ENCODE measurements at regions not wholly inside any gene's neighbourhood (a gene's known extent, or its start where the extent isn't known, plus 50 kb on each side); places are given as distances from the start of the nearest gene placed in this dataset.

DNA sequence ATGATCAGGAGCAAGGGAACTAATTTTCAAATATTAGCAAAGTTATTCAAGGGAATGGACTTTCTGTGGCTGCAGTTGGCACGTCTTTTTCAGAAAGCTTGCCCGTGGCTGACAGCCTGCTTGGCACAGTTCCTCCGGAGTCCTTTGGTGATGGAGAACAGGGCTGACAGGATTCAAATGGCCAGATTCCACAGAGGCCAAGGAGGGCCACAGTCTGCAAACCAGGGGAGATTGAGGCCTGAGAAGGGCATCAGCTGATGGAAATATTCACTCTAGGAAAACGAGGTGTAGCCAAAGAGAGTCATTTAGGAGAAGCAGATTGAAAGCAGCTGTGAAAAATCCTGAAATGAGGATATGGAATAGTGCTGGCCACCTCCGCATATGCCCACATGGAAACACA lies 178.3 kb downstream of the EMP1 start:
- no peak for DNase-seq

DNA sequence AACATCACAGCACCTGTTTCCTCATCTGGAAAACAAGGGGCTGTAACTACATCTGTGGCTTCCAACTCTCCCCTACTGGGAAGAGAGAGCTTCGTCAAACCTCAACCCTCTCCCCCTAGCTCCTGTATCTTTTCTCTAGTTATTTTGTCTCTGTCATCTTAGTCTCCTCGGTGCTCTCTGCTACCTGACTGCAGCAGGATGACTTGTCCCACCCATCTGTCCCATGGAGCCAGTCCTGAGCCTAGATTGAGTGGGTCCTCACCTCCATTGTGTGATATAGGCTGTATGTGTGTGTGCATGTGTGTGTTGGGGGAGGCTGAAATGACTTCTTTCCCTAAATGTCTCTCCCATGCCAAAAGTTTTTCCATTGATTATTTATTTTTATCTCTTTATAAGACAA lies 177.3 kb downstream of the EMP1 start:
- DNase-seq: no peak

DNA sequence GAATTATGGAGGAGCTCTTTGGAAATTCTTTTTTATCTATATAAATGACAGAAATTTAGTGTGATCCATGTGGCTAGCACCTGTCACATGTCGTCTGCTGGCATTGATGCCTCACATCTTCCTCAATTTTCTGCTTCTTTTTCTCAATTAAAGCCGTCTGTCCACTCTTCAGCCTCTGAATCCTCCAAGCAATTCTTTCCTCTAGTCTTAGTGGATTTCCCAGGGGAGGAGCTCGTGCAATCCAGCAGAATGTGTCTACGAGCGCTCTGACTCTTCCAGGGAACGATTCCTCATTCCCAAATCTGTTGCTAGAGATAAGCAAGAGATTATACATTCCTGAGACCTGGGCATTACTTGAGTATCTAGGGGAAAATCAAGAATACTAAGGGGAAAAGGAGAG lies 176.6 kb downstream of the EMP1 start:
- DNase-seq: no peak

DNA sequence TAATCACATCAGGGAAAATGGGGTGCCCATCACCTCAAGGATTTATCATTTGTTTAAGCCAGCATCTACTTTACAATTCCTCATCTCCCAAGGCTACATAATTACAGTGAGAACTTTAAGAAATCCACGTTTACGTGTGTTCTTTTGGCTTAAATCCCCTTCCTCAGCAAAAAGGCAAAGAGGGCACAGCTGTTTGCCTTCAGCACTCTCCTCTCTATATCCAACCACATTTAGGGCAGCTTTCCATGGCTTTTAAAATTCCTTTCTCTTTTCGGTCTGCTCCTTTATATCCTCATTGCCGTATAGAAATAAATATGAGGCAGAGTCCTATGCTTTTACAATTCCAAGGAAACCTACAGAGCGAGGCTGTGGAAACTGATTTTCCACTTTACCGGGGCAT lies 175.9 kb downstream of the EMP1 start:
- DNase-seq: no peak

DNA sequence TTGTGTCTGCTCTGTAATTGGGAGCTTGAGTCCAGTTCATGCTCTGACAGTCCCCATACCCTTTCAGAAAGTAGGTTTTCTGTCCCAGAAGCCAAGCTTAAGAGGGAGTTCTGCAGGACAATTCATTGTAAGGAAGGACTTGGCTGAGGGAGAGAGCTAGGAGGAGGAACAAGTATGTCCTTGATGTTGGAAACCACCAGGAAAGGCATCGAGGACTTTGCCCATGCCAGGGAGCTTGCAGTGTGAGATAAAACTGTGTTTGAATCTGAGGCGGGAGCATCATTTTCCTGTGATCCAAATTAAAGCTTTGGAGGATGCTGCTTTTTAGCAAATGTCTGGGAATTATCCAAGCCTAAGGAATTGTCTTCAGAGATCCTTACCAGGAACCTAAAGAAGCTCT lies 175.3 kb downstream of the EMP1 start:
- no peak for DNase-seq

DNA sequence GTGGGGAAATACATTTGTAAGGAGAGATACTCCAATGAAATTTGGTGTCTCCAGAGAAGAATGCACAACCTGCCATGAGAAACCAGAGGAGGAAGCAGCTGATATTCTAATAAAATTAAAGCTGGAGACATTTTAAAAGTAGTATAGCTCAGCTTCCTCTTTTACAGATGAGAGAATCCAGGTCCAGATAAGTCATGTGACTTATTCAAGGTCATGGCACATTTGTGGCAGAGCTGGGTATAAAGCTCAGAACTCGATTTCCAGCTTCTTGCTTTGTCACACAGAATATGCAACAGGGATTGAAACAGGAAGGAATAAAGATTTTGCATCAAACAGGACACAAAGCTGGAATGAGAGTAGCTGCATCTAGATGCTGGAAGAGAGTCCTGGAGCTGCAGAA lies 174.8 kb downstream of the EMP1 start:
- DNase-seq: no peak

DNA sequence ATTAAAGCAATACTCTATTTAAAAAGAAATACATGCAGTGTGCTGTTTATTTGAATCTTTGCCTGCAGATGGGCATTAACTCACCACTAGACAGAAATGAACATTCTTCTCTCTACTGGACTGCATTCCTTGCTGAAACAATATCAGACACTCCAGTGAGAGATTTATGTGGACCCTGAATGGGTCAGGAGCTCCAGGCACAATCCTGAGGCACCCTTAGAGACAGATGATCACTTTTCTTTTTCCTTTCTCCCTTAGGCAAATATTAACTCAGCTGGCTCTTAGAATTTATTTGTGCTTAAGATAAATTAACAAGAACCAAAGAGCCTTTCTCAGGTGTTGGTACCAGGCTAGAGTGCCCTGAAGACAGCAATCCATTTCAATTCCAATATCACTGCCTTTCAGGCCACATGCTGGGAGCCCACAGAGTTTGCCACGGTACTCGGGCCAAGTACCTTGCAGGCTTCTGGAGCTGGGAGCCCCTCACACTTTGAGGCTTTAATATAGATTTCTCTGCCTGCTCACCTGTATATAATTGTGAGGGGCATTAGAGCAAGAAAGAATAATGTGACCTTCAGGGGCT lies 173.0 kb downstream of the EMP1 start:
- DNase-seq: no peak

DNA sequence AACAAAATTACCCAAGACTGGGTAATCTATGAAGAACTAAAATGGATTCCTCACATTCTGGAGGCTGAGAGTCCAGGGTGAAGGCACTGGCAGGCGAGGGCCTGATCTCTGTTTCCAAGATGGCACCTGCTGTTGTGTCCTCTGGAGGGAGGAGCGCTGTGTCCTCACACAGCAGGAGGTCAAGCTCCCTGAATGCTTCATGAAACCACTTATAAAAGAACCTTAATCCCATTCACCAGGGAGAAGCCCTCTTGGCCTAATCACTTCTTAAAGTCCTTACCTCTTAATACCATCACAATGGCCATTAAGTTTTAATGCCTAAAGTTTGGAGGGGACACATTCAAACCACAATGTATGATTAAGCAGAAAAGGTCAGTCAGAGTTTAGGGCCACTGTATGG lies 172.4 kb downstream of the EMP1 start:
- DNase-seq: no peak

DNA sequence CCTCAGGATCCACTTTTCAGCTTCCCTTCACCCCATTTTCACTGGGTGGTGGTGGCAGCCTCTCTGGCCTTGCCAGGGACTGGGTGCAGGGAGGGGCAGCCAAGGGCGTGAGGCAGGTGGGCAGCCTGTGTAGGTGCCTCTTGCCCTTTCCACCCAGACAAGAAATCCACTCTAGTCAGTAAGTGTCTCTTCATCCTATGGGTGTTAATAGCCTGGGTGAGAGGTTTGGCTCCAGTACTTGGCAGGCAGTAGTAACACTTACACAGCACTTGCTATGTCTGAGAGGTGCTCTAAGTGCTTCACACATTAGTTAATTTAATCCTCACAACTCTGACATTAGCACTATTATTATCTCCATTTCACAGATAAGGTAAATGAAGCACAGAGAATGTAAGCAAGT lies 171.9 kb downstream of the EMP1 start:
- no peak for DNase-seq

DNA sequence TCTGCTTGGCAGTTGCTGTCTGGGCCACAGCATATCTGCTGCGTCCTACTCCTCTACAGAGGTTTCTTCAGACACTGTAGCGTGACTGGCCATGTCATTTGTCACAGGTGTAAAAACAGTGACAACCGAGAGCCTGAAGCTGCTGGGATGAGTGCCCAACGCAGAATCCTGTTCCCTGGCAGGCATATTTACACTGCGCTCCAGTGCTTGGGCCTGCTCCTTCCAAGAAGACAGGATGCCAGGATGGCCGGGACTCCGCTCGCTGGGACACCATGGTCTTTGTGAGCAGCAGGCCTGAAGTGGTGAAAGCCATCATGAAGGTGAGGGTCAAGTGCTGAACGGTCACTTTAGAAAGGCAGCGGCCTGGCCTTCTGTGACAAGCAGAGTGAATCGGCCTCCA lies 171.4 kb downstream of the EMP1 start:
- no peak for DNase-seq

DNA sequence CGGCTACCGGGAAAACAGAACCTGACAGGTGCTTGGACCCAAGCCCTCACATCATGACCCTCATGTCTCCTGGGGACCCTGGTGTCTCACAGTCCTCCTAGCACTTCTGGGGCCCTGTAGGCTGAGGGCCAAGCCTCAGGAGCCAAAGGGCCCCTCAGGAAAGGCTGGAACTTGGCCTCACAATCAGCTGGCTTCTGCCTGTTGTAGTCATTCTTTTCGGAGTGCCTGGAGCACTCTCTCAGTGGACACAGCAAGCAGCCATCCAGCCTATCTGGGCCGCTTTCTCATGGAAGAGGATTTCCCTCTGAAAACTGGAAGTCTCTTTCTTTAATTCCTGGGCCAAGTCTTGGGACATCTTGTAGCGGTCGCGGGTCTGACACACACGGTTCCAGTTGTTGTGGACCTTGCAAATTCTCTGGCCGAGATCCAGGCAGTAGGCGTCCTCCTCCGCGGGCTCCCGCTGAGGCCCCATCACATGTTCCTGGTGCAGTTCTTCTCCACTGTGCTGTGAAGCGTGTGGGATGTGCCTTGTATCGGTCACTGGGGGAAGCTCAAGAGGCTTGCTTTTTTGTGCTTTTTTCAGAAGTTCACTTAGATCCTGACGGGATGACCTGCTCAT lies 169.3 kb downstream of the EMP1 start:
- no peak for DNase-seq

DNA sequence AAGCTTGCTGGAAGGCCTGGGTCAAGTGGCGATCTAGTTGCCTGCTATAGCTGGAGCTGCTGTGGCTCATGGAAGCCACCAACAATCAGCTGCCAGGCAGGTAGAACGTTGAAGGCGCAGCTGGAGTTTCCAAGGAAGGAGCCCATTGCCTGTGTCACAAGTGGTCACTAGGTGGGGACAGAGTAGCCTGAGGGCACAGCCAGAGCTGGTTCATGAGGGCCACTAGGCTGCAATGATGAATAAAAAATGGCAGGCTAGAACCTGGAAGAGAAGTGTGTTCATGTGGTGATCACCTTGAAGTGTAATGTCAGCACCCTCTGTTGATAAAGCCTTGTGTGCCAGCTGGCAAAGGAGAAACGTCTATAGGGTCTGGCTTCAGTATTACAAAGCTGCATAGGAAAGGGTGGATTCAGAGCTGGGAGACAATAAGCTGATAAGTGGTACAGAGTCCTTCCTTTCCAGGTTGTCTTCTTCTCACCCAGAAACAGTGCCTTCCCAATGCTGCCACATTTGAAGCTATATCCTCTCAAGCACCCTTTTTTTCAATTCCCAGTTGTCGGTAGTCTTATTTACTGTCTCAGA lies 165.8 kb downstream of the EMP1 start:
- DNase-seq: no peak

DNA sequence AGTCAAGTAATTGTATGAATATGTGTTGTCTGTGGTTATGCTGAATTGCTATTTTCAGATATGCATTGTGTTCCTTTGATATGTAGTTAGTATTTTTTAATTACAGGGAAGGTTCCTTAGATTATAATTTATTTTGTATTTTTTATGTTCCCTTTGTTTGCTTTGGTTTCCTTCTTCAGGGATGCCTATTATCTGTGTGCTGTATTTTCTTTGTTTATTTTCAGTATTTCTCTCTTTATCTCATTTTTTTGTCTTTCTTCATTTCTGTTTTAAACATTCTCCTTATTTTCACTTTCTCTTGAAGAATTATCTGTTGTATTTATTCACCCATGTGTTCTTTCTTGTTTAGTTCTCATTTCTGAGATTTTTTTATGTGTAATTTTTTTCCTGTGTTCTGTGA lies 163.1 kb downstream of the EMP1 start:
- no peak for DNase-seq

DNA sequence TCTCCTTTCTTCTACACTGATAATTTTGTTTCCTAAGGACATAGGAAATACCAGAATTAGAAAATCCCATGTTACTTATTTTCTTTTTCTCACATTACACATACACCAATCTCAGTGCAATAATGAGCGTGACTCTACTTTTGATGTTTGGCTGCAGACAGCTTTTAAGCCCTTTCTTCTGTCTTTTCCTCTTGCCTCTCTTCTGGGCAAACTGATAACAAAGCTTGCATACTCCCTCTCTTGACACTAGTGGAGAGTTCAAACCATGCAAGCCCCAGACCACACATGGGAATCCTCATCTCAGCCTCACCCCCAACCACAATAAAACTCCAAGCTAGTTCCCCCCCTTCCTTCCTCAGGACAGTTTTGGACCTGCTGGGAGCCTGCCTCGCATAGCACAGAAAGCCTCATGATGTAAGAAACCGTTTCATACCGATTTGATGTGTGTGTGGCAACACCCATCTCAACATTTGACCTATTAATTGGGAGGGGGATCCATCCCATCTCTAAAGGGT lies 161.9 kb downstream of the EMP1 start:
- DNase-seq: no peak

DNA sequence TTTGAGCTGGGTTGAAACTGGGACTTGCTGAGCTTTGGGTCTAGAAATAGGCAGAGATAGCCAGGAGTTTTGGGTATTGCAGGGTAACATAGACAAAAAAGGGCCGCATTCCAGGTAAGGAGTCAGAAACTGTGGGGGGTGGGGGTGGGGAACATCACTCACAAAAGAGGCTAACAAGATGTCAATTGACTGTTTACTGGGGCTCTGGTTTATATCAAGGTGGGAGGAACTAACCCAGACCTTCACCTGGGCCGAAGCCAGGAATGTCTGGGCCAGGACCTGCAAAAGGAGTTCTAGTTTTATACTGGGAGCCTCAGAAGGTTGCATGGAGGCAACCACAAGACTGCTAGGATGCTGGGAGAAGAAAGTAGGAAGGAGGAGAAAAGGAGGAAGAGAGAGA lies 154.4 kb downstream of the EMP1 start:
- DNase-seq: no peak

DNA sequence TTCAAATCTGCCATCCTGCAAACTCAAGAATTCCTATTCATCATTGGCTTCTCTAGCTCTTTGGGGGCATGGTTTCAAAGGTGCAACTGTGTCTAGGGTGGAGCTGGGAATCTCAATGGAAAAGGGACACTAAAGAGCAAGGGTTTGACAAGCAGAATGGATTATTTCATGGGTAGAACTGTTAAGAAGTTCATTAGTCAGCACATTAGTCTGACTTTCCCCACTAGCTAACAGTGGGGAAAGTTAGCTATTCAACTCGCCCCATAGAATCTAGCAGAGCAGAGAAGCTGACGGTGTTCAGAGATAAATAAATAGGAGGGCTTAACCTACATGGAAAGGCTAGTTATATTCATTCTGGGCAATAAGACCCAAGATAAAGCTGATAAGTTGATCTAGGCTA lies 153.9 kb downstream of the EMP1 start:
- no peak for DNase-seq

DNA sequence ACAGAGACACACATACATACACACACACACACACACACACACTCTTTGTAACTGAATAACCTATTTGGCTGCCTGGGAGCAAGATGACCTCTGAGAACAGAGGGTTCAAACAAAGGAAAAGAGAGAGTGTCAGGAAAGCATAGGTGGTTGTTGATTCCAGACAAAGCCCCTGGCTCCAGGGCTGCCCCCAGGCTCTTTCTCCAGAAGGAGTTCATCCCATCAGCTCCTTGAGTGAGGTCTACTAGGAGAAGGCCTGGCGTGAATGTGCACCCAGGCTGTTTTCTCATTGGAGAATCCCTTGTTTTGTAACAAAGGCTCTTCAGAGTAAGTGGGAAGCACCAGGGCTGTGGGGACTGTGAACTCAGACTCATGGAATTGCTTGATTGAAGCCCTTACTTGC lies 151.9 kb downstream of the EMP1 start:
- no peak for DNase-seq

DNA sequence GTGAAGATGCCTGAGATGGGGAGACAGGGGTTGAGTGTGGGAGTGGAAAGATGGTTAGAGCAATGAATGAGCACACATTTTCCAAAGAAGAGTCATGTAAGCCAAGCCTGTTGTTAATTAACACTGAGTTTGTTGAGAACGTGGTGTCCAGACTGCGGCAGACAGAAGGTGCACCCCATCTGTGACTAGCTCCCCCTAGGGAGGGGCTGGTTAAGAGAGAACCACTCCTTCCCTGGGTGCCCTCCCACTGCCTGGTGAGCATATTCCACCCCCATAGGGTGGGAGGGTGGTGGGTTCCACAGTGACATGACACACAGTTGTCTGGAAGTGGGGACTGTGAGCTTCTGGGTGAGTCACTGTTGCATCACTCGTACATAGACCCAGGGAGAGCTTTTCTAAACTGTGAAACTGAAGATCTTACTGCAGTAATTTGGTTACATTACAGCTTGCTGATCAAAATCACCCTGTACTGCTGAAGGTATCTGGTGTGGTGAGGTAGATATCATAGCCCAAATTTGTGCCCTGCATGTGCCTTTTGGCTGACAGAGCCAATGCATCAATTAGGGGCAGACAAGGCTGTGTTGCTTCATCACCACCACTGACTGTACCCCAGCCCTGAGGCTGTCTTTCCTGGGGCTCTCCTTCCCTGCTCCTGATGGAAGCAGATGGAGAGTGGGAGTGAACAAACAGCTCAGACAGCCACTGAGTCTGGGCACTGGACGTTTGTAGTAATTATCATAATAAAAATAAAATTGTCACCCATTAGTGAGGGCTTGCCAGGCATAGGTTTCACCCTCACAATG lies 150.9 kb downstream of the EMP1 start:
- no peak for DNase-seq

DNA sequence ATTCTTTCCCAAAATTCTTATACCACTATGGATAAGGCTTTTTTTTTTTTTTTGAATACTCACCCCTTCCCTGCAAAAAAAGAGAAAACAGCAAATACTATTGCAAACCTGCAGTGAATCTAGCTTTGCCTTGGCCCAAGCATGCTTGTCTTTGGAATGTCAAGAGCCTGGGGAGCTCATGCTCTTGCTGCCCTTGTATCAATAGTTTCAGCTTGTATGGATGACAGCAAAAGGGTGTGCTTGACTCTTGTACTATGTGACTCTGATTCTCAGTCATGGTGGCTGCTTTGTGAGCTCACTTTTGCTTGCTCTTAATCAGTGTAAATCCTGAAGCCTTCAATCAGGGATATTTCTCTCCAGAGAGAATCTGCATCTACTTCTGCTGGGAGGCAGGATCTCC lies 149.2 kb downstream of the EMP1 start:
- DNase-seq: no peak

DNA sequence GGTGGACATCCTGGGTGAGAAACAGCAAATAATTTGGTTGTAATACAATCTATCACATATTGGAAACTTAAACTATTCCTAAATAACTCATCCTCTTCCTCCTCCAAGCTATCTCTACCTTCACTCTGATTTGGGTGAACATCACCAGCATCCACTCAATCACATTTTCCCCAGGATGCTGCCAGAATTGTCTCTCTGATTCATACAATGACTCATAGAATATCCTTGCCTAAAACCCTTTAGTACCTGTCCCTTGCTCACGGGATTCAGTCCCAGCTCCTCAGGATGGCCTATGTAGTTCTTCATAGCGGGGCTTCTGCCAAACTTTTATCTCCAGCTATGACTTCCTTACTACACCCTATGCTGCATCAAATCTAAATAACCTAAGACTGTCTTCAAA lies 146.8 kb downstream of the EMP1 start:
- no peak for DNase-seq

DNA sequence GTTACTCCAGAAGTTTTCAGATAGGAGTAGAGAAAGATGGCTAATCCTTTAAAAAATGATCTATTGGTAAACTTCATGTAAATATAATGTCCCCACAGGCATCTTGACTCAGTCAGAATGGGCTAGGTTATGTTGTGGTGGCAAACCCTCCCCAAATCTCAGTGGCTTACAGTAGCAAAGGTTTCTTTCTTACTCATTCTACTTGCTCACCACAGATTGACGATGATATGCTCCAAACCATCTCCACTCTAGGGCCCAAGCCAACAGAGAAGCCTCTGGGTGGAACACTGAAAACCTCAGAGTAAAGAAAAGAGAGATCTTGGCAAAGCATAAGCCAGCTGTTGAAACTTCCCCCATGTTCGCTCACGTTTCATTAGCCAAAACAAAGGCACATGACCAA lies 146.4 kb downstream of the EMP1 start:
- DNase-seq: no peak

DNA sequence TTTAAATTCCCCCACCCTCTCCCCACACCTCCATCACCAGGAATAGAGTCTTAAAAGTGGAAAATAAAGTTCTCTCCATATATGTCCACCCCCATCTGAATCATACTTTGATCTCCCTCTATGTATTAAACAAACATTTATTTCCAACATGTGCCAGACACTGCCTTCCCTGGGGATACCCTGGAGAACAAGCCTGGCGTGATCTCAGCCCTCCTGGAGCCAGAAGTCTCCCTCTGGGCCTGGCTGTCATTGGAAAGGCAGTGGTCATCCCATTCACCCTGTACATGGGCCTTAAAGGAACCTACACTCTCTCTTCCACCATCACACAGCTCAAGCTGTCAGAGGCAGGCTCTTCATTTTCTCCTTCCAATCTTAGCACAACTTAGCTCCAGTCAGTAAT lies 143.6 kb downstream of the EMP1 start:
- no peak for DNase-seq

DNA sequence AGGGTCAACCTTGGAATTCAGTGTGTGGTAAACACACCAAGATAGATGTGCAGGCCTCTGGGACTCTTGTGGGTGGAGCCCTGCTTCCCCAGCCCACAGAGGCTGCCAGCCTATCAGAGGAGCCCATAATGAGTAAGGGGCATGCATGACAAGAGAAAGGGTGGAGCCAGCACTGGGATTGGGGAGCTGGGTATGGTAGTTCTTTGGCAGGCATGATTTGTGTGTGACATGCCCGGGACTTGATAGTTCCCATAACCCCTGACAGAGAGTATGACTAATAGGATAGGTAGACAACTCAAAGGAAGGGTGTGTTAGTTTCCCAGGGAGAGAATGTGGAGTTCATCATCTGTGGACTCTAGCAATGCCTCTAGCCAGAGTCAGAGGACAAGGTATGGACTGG lies 143.0 kb downstream of the EMP1 start:
- no peak for DNase-seq

DNA sequence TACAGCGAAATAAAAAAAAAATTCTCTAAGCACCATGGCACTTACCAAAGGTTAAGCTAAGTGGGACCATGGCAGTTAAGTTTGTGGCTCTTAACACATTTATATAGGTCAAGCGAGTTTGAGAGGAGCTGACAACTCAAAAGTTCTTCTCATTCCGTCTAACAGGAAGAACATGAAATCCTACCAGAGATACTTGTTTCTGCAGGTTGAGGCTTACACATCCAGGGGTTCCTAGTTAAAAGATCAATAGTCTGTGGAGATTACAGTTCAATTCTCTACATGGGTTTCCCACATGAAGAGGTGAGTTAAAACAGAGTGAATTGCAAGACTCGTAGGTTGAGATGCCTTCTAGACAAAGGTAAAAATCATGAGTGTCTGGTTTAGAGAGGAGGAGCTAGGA lies 142.6 kb downstream of the EMP1 start:
- no peak for DNase-seq
